H1 (cell line): ENCODE measurements at regions not wholly inside any gene's neighbourhood (a gene's known extent, or its start where the extent isn't known, plus 50 kb on each side); places are given as distances from the start of the nearest gene placed in this dataset.

Source experiments
- CTCF ChIA-PET: fragments of 300-600 bp; sonication (Branson Sonifier 250); formaldehyde crosslinking; loops from one replicate; lab custom pipeline; 2021; ENCODE audit not compliant: partially characterized antibody; lab: Charles Lee
- POLR2A ChIA-PET: fragments of 300-600 bp; sonication (Branson Sonifier 250); formaldehyde crosslinking; loops from one replicate; lab custom pipeline; 2021; ENCODE audit warnings: inconsistent platforms; ENCODE audit not compliant: partially characterized antibody; lab: Charles Lee
- DNase-seq, 2 experiments: peaks; one replicate each; pipeline versions ENCODE4 v3.0.0 to v3.0.0-alpha.2; 2010 to 2022; ENCODE audit warnings: low spot score in 2 of 2, low read depth in 1 of 2, mixed read lengths in 1 of 2
- FAIRE-seq: peaks from 2 replicates; lab custom pipeline; 2011; peaks lifted over from hg19 to GRCh38; lab: Jason Lieb, UNC
- H2AFZ ChIP-seq: 2 replicates; pipeline ENCODE4 v1.8.1; 2012; ENCODE audit warnings: low read length, inconsistent platforms
- H2AK5ac ChIP-seq: 2 replicates; pipeline ENCODE4 v1.6.1; 2013; ENCODE audit warnings: low read depth, low read length
- H2BK120ac ChIP-seq: replicated peaks from 2 replicates; pipeline ENCODE3; 2013; ENCODE audit warnings: low read depth, low read length, inconsistent platforms
- H2BK12ac ChIP-seq: 2 replicates; pipeline ENCODE4 v1.6.1; 2013; ENCODE audit warnings: low read depth, low read length
- H2BK15ac ChIP-seq: 2 replicates; pipeline ENCODE4 v1.6.1; 2013; ENCODE audit warnings: low read length
- H2BK20ac ChIP-seq: 2 replicates; pipeline ENCODE4 v1.6.1; 2013; ENCODE audit warnings: low read length
- H2BK5ac ChIP-seq: 2 replicates; pipeline ENCODE4 v1.6.1; 2013; ENCODE audit warnings: low read depth, low read length
- H3K14ac ChIP-seq: 2 replicates; pipeline ENCODE4 v1.6.1; 2013; ENCODE audit warnings: inconsistent platforms; ENCODE audit not compliant: insufficient read length
- H3K18ac ChIP-seq: 2 replicates; pipeline ENCODE4 v1.6.1; 2013; ENCODE audit warnings: low read length; ENCODE audit errors: extremely low read depth
- H3K23ac ChIP-seq: 2 replicates; pipeline ENCODE4 v1.6.1; 2013; ENCODE audit warnings: inconsistent platforms; ENCODE audit not compliant: insufficient read length
- H3K23me2 ChIP-seq: 2 replicates; pipeline ENCODE4 v1.6.1; 2013; ENCODE audit warnings: low read depth, low read length
- H3K27ac ChIP-seq: 2 replicates; pipeline ENCODE4 v1.6.1; 2011; ENCODE audit warnings: low read depth, low read length, inconsistent platforms
- H3K27me3 ChIP-seq, 4 experiments: replicated peaks in 1 of 4; 1 replicate in 1 of 4; 2 replicates in 3 of 4; pipeline versions ENCODE4 v1.6.1 to v1.8.1; 2011 to 2013; ENCODE audit warnings: low read length in 3 of 4, mild to moderate bottlenecking in 3 of 4, inconsistent platforms in 2 of 4, mixed read lengths in 2 of 4, moderate library complexity in 1 of 4; ENCODE audit not compliant: control insufficient read depth in 3 of 4, insufficient read depth in 3 of 4; ENCODE audit errors: extremely low read depth in 1 of 4
- H3K36me3 ChIP-seq, 4 experiments: 2 replicates each; pipeline versions ENCODE4 v1.6.1 to v1.8.1; 2011 to 2013; ENCODE audit warnings: mild to moderate bottlenecking in 4 of 4, low read length in 3 of 4, moderate library complexity in 2 of 4, control low read depth in 1 of 4, inconsistent platforms in 1 of 4; ENCODE audit not compliant: insufficient read depth in 4 of 4, control insufficient read depth in 2 of 4
- H3K4ac ChIP-seq: replicated peaks from 2 replicates; pipeline ENCODE3; 2013; ENCODE audit warnings: low read length, low read depth, mixed read lengths, inconsistent platforms; ENCODE audit not compliant: insufficient read length
- H3K4me1 ChIP-seq, 4 experiments: replicated peaks in 1 of 4; 1 replicate in 1 of 4; 2 replicates in 3 of 4; pipeline versions ENCODE4 v1.6.1 to v1.8.1; 2011 to 2013; ENCODE audit warnings: low read length in 3 of 4, inconsistent platforms in 2 of 4, mixed read lengths in 1 of 4; ENCODE audit not compliant: insufficient read depth in 4 of 4, control insufficient read depth in 3 of 4
- H3K4me2 ChIP-seq, 2 experiments: 2 replicates each; pipeline versions ENCODE4 v1.6.1 to v1.8.1; 2011 to 2013; ENCODE audit warnings: low read depth in 2 of 2, low read length in 2 of 2, control low read depth in 1 of 2, inconsistent platforms in 1 of 2, mild to moderate bottlenecking in 1 of 2; ENCODE audit not compliant: insufficient read depth in 1 of 2
- H3K4me3 ChIP-seq, 4 experiments: fragments of 200-600, 300-600 bp in 1 of 4; sonication (generic), shearing (Covaris generic), sonication (Bioruptor Twin) in 1 of 4; 2 replicates each; pipeline versions ENCODE4 v1.5.1 to v1.8.1; 2011 to 2016; ENCODE audit warnings: low read length in 4 of 4, low read depth in 3 of 4, control low read depth in 2 of 4, inconsistent platforms in 2 of 4, mild to moderate bottlenecking in 2 of 4, mixed read lengths in 1 of 4, moderate library complexity in 1 of 4; ENCODE audit not compliant: insufficient read depth in 2 of 4; ENCODE audit errors: extremely low read depth in 1 of 4
- H3K56ac ChIP-seq: replicated peaks from 2 replicates; pipeline ENCODE3; 2013; ENCODE audit warnings: low read depth, mild to moderate bottlenecking, mixed read lengths, low read length, inconsistent platforms; ENCODE audit not compliant: insufficient read length
- H3K79me1 ChIP-seq: 2 replicates; pipeline ENCODE4 v1.6.1; 2013; ENCODE audit warnings: low read depth, low read length, control low read depth
- H3K79me2 ChIP-seq, 2 experiments: 2 replicates each; pipeline versions ENCODE4 v1.6.1 to v1.8.1; 2012 to 2013; ENCODE audit warnings: low read length in 2 of 2, mild to moderate bottlenecking in 2 of 2, inconsistent platforms in 1 of 2; ENCODE audit not compliant: insufficient read depth in 2 of 2, control insufficient read depth in 1 of 2
- H3K9ac ChIP-seq, 4 experiments: replicated peaks in 1 of 4; 1 replicate in 1 of 4; 2 replicates in 3 of 4; pipeline versions ENCODE4 v1.6.1 to v1.8.1; 2011 to 2013; ENCODE audit warnings: low read depth in 3 of 4, low read length in 3 of 4, control low read depth in 2 of 4, mild to moderate bottlenecking in 2 of 4, moderate library complexity in 2 of 4, inconsistent platforms in 1 of 4; ENCODE audit errors: extremely low read depth in 1 of 4
- H3K9me3 ChIP-seq, 2 experiments: 2 replicates each; pipeline versions ENCODE4 v1.6.1 to v1.8.1; 2012 to 2013; ENCODE audit warnings: mild to moderate bottlenecking in 2 of 2, moderate library complexity in 2 of 2, control low read depth in 1 of 2, inconsistent platforms in 1 of 2, low read depth in 1 of 2, low read length in 1 of 2, mixed read lengths in 1 of 2; ENCODE audit not compliant: insufficient read depth in 2 of 2
- H4K20me1 ChIP-seq, 2 experiments: replicated peaks in 1 of 2; 2 replicates each; pipeline versions ENCODE3 to v1.8.1; 2011 to 2013; ENCODE audit warnings: inconsistent platforms in 2 of 2, low read length in 2 of 2, mild to moderate bottlenecking in 1 of 2; ENCODE audit not compliant: insufficient read depth in 2 of 2, control insufficient read depth in 1 of 2
- H4K5ac ChIP-seq: 2 replicates; pipeline ENCODE4 v1.6.1; 2013; ENCODE audit warnings: low read length, low read depth, mixed read lengths, inconsistent platforms; ENCODE audit not compliant: insufficient read length
- H4K8ac ChIP-seq: 2 replicates; pipeline ENCODE4 v1.8.0; 2013; ENCODE audit warnings: mild to moderate bottlenecking, moderate library complexity, low read length, inconsistent platforms; ENCODE audit not compliant: insufficient read depth; ENCODE audit errors: extremely low read depth
- H4K91ac ChIP-seq: replicated peaks from 2 replicates; pipeline ENCODE3; 2013; ENCODE audit warnings: low read length, mixed read lengths, inconsistent platforms; ENCODE audit not compliant: insufficient read length
- CHD2 ChIP-seq: IDR thresholded peaks from 2 replicates; pipeline ENCODE4 v1.6.1; 2012; ENCODE audit warnings: low read length, improper control_type of control experiment
- MAFK ChIP-seq: IDR thresholded peaks from 2 replicates; pipeline ENCODE4 v1.6.1; 2012; ENCODE audit warnings: low read depth, mild to moderate bottlenecking, improper control_type of control experiment, low read length
- POLR2AphosphoS5 ChIP-seq: IDR thresholded peaks from 2 replicates; pipeline ENCODE4 v1.6.1; 2011; ENCODE audit warnings: low read depth, low read length
- SP2 ChIP-seq: IDR thresholded peaks from 2 replicates; pipeline ENCODE4 v1.6.1; 2012; ENCODE audit warnings: mild to moderate bottlenecking, low read length, inconsistent platforms
- SP4 ChIP-seq: IDR thresholded peaks from 2 replicates; pipeline ENCODE4 v1.6.1; 2012; ENCODE audit warnings: low read length, inconsistent platforms
- WGBS, 2 experiments: shearing (Covaris generic) in 1 of 2; methylation state at CpG; one replicate each; pipeline versions ENCODE4 v1.1.6 to v1.1.7; 2013 to 2015; ENCODE audit warnings: low lambda C conversion rate in 2 of 2, mixed read lengths in 2 of 2, inconsistent platforms in 1 of 2, low coverage in 1 of 2, missing lambda C conversion rate in 1 of 2; ENCODE audit not compliant: insufficient replicate concordance in 2 of 2, insufficient coverage in 1 of 2, insufficient read length in 1 of 2; ENCODE audit errors: extremely low coverage in 1 of 2, missing lambda C conversion rate in 1 of 2; 5-methylcytosine and 5-hydroxymethylcytosine counted together
- TF ChIP-seq, protein P1 (sequence below): IDR thresholded peaks from 2 replicates; pipeline ENCODE4 v1.6.1; 2012; ENCODE audit warnings: inconsistent platforms

DNA sequence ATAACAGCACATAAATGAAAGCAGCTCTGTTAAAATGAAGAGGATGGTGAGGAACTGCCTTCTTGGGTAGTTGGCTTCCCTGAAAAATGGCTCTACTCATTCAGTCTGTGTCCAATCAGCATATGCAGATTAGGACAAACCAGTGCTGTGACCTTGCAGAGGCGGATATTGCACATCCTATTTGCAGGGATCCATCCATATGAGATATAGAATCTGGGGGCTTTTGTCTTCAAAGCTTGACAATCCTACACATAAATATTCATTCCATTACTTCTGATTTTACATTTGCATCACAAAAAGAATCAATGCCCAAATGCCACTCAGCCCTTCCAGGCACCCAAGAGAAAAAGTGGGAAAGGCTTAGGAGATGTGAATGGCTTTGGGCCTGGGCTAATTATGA is 383.7 kb downstream of the EMP1 start:
- Histone ChIP-seq H3K27me3 (no peaks in the 10 kb centered on the region), H2BK12ac (no peak overlapping the region), H2BK20ac (no peak overlapping the region), H3K14ac (no peak overlapping the region), H3K4me1 (peaks cover 0 to 7% (median 2%) of the 10 kb centered on the region in 4 experiments; a peak in 3 of 7 replicates), H2BK15ac (no peak overlapping the region), H2BK120ac (no peak overlapping the region), H3K18ac (no peak overlapping the region), H3K4me3 (no peak overlapping the region), H2AFZ (no peak overlapping the region), H3K4ac (no peak overlapping the region), H3K23ac (no peak overlapping the region), H2AK5ac (no peak overlapping the region), H3K4me2 (no peak overlapping the region), H4K20me1 (no peaks in the 10 kb centered on the region), H3K36me3 (no peaks in the 10 kb centered on the region), H3K56ac (no peak overlapping the region), H3K9me3 (no peaks in the 10 kb centered on the region), H3K23me2 (no peaks in the 10 kb centered on the region), H3K9ac (no peak overlapping the region), H4K8ac (no peak overlapping the region), H3K27ac (no peak overlapping the region), H3K79me1 (no peaks in the 10 kb centered on the region), H2BK5ac (no peak overlapping the region), H4K5ac (no peak overlapping the region), H4K91ac (no peak overlapping the region), H3K79me2 (no peaks in the 10 kb centered on the region)
- 82% methylated on average over 1 of the region's 1 CpG; no CpG with 5 or more reads in 1 of the 2 experiments for WGBS, 2 experiments
- FAIRE-seq (no peak), DNase-seq (no peak)
- TF ChIP-seq SP4: no peak
- TF ChIP-seq CHD2: no peak
- TF ChIP-seq POLR2AphosphoS5: no peak
- TF ChIP-seq, protein P1, sequence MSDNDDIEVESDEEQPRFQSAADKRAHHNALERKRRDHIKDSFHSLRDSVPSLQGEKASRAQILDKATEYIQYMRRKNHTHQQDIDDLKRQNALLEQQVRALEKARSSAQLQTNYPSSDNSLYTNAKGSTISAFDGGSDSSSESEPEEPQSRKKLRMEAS: no peak
- no peak for TF ChIP-seq MAFK
- no peak for TF ChIP-seq SP2
- ChIA-PET CTCF (interaction anchor here (0.6 to 2.1 kb wide), 7 partner anchors 11 to 587 kb away, joined by 3 to 10 read pairs (median 4); no protein-coding TSS in a partner anchor), POLR2A (interaction anchor here (1.1 to 1.6 kb wide), 3 partner anchors 9 to 324 kb away, joined by 4 read pairs; no protein-coding TSS in a partner anchor)
